NCI-H2227 treated with DMSO at 0.1 percent for 48 hours (cell line): ENCODE measurements at regions not wholly inside any gene's neighbourhood (a gene's known extent, or its start where the extent isn't known, plus 50 kb on each side); places are given as distances from the start of the nearest gene placed in this dataset.
A peak's percentile ranks its signal among the peaks of the same experiment; 100 is the strongest.

Source experiments
- DNase-seq: peaks from one replicate; lab custom pipeline; 2025; lab: John Stamatoyannopoulos, UW

GRCh38 chr1:175865041-175865766, 121.8 kb upstream of the TNR start:
- no peak for DNase-seq

- no peak for DNase-seq
These were observed 121.2 kb upstream of the TNR start for GRCh38 chr1:175864625-175865024.

DNA sequence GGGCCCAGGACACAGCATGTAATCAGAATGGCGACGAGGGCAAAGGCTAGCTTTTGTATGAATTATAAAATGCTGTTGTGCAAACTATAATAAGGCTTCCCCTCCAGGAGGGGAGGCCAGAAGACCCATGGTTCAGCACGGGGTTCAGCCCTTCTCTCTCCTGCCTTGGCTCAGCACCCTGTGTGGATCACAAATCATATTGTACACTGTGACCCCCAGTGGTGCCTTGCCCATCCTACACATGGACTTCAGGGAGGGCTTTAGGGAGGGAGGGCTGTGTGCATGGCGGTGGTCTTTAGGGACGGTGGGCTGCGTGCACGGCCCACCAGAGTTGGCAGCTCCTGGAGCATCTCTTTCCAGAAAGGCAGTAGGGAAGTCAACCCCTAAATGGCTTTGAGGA, 120.8 kb upstream of the TNR start:
- no peak for DNase-seq

GRCh38 chr1:175863299-175864050, 120.1 kb upstream of the TNR start:
- DNase-seq, result no peak

- no peak for DNase-seq
These were observed 119.0 kb upstream of the TNR start for GRCh38 chr1:175862408-175862807.

DNA sequence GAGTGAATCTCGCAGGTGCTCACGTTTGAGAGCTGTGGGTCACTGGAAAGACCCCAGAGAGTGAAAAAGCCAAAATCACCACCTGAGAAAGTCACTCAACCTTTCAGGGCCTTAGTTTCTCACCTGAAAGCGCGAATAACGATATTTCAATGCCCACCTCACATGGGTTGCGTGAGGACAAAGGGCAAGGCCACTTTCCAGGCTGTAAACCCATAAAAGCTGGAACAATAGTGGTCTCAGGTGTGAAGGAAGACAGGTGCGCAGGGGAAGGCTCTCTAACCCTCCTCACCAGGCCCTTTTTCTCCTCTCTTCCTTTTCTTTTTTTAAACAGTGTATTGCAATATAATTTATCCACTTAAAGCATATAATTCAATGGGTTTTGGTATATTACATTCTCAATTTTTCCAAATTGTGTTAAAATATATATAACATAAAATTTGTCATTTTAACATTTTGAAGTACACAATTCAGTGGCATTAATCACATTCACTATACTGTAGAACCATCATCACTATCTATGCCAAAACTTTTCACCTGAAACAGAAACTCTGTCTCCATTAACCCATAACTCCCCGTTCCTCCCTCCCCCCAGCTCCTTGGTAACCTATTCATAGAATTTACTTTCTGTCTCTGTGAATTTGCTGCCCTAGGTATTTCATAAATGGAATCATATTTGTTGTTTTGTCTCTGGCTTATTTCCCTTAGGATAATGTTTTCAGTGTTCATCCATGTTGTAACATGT, 118.4 kb upstream of the TNR start:
- DNase-seq, result no peak

DNA sequence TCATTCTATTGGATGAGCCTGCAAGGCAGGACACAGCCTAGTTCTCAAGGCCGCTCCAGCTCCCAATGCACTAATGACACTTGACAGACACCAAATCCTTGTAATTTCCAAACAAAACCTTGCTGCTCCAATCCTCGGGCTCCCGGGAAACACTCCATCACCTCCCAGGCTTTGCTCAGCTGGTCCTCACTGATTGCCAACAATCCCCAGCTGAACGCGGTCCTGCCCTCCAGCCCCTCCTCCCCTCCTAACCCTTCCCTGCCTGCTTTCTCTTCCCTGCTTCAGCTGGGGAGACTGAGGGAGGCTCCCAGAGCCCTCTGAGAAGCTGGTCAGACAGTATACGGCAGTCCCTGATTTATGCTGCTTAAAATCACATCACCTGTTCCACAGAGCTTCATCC, 114.4 kb upstream of the TNR start:
- DNase-seq, result peak; percentile 70

GRCh38 chr1:175853681-175854080, 110.3 kb upstream of the TNR start:
- DNase-seq, result no peak

- peak; percentile 24 for DNase-seq
These were observed 108.4 kb upstream of the TNR start for GRCh38 chr1:175851749-175852148.

DNA sequence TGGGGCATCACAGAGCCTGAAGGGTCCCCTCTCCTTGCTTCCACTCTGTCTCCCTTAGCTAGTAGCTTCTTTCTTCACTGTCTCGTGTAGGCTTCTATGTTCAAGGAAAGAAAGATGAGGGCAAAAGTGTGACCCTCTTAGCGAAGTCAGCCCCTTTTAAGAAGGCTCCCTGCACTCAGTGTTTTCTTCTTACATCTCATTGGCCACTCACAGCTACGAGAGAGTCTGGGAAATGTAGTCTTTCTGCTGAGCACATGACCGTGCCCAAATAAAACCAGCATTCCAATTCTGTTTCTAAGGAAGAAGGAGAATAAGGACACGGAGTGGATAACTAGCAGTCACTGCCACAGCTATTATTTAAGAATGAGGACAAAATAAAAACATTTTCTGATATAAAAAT, 104.9 kb upstream of the TNR start:
- DNase-seq, result no peak

- no peak for DNase-seq
These were observed 102.6 kb upstream of the TNR start for GRCh38 chr1:175845985-175846384.

GRCh38 chr1:175845338-175845737, 101.9 kb upstream of the TNR start:
- no peak for DNase-seq

DNA sequence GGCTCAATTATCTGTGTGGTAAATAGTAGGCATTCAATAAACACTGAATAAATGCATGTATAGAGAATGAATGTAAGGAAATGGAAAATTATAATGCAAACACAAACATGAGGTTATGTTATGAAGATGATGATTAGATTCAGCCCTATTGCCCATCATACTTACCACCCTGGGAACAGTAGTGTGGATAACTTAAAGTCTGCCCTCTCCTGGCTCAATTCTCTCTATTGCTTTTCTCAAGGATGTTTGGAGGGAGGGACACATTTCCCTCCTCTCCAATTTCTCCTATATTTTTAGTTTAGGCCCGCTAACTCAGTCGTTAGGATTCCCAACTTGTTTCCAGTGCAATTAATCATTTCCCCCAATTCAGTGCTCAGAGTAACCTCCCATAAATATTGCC, 101.5 kb upstream of the TNR start:
- DNase-seq, result no peak

GRCh38 chr1:175842550-175842949, 99.2 kb upstream of the TNR start:
- no peak for DNase-seq

GRCh38 chr1:175841738-175842187, 98.4 kb upstream of the TNR start:
- DNase-seq, result peak; percentile 19

GRCh38 chr1:175840787-175841186, 97.4 kb upstream of the TNR start:
- DNase-seq, result no peak

GRCh38 chr1:175839779-175840669, 96.6 kb upstream of the TNR start:
- peak; percentile 3 for DNase-seq

GRCh38 chr1:175834597-175834996, 91.2 kb upstream of the TNR start:
- no peak for DNase-seq

GRCh38 chr1:175833951-175834350, 90.6 kb upstream of the TNR start:
- DNase-seq, result no peak

- DNase-seq, result no peak
These were observed 90.1 kb upstream of the TNR start for GRCh38 chr1:175833502-175833901.

DNA sequence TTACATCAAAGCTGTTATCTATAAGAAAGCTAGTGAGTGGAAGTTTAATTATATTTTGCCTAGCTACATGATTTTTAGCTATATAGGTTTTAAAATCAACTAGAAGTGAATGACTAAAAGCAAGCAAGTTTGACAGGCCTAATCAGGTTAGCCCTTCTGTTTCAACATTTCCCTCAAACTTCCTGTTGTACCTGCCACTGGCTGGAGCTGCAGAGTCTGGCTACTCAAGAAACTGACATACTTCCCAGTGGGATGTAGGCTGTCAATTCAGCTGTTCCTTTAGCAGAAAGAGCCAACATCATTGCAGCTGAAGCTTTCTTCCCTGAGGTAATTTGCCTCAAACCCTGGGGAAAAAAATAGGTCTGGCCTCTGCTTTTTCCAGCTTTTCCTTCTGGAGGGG, 87.1 kb upstream of the TNR start:
- no peak for DNase-seq

DNA sequence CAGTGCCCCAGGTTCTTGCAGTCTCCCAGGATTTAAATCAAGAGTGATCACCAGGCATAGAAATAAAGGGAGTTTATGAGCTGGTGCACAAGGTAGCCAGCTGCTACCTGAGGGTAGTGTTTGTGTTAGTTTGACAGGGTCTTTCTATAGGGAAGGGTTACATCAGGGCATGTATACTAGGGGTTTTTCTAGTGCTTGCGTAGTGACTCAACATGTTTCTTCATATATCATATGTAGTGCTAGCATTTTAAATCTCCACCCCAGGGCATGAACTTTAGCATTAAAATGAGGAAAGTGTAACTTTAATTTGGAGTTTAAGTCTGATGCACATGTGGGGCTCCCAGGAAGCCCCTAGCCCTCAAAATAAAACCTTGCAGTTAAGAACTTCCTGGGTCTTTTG, 86.5 kb upstream of the TNR start:
- no peak for DNase-seq
